ENCODE measurements at regions not wholly inside any gene's neighbourhood (a gene's known extent, or its start where the extent isn't known, plus 50 kb on each side); places are given as distances from the start of the nearest gene placed in this dataset.

DNA sequence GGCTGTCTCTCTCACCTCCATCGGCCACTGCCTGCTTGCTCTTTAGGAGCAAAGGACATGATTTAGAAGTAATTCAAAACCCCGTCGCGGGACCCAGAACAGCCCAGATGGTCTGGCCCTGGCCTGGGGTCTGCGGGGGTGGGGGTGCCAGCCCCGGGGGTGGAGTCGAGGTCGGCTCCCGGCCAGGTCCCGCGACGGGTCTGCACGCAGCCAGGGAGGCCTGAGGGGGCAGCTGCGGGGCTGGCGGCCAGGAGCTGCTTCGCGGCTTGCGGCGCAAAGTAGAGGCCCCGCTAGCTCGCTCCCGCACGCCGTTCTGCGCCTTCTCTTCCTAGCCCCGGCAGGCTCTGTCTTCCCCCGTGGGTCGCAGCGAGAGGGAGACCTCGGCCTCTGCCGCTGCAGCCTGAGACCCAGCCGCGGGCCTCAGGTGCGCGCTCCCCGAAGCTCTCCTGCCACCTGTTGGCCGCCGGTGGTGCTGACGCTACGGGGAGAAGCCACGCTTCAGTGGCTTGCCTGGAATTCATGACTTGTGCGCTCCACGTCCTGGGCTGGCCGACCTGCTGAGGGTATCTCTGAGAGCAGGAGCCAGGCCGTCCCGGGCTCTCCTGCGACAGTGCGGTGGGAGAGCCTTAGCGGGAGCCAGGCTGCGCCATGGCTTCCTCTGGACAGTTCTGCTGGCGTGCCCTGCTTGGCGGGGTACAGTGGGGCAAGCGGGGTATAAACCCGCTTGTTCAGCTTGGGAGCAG is 157.2 kb upstream of the PITX1 start:
- TF ChIP-seq, protein P1, sequence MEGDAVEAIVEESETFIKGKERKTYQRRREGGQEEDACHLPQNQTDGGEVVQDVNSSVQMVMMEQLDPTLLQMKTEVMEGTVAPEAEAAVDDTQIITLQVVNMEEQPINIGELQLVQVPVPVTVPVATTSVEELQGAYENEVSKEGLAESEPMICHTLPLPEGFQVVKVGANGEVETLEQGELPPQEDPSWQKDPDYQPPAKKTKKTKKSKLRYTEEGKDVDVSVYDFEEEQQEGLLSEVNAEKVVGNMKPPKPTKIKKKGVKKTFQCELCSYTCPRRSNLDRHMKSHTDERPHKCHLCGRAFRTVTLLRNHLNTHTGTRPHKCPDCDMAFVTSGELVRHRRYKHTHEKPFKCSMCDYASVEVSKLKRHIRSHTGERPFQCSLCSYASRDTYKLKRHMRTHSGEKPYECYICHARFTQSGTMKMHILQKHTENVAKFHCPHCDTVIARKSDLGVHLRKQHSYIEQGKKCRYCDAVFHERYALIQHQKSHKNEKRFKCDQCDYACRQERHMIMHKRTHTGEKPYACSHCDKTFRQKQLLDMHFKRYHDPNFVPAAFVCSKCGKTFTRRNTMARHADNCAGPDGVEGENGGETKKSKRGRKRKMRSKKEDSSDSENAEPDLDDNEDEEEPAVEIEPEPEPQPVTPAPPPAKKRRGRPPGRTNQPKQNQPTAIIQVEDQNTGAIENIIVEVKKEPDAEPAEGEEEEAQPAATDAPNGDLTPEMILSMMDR (conservative IDR thresholded peaks at IDR 0.05; ENCODE audit: low read depth, low read length), result peak; percentile 96
- no peak for TF ChIP-seq EZH2 (IDR thresholded peaks at IDR 0.05; ENCODE audit: borderline replicate concordance, low read depth, low read length, poor library complexity, severe bottlenecking)
- no TSS peak for BruUV-seq (replicated peaks)
- Histone ChIP-seq H3K9me3 (ENCODE audit: low read depth, low read length, poor library complexity, severe bottlenecking) (no peaks in the 10 kb centered on the region), H3K36me3 (ENCODE audit: insufficient read depth, low read length, poor library complexity, severe bottlenecking) (no peaks in the 10 kb centered on the region), H3K27me3 (replicated peaks; ENCODE audit: insufficient read depth, low read depth, low read length, poor library complexity) (peaks cover 57% of the 10 kb centered on the region), H3K27ac (ENCODE audit: low read depth, low read length, poor library complexity, severe bottlenecking) (no peak overlapping the region), H3K4me3 (ENCODE audit: low read depth, low read length, poor library complexity, severe bottlenecking) (peak overlapping the region; percentile 43), H3K4me1 (ENCODE audit: insufficient read depth, low read length, poor library complexity, severe bottlenecking) (no peaks in the 10 kb centered on the region)
- peak; percentile 82 for DNase-seq (ENCODE audit: low spot score)
- ChIA-PET POLR2A (ENCODE audit: low non-redundant PET) (no interaction called here), CTCF (interaction anchor here (0.6 kb wide), 1 partner anchor 13 kb away, joined by 3 read pairs; no protein-coding TSS in a partner anchor)
- intact Hi-C loops (cut with micrococcal nuclease; ENCODE audit: unreplicated experiment), result loop anchor here (5.0 to 10.0 kb wide), 2 partner anchors 276 to 454 kb away; partner anchors contain the start of gene CAMLG

DNA sequence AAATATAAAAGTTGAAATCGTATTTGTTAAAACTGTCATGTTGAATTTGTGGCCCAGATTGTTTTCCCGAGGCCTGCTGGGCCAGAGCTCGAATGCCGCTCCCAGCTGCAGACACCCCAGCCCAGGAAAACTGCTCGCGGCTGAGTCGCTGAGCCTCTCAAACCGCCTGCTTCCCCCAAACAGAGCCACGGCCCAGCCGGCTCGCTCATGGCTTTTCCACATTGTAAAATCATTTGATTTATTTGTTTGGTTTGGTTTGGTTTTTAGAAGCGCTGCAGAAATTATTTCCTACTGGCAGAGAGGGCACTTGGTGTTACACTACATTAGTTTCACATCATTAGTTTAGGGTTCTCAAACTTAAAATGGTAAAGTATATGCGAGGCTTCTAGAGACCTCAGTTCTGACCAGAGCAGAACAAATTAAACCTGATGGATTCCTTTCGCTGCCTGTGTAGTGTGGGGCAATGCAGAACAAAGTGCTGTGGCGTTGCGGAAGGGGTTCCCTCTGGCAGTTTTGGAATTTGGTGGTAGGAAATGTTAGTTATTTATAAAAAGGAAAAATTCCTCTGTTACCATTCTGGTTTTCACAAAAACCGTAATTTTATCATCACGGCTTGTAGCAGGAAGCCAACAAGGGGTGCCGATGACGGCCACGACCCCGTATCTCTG is 156.5 kb upstream of the PITX1 start:
- no peaks in the 10 kb centered on the region for H3K4me1 ChIP-seq (ENCODE audit: insufficient read depth, low read length, poor library complexity, severe bottlenecking)
- ChIA-PET POLR2A (ENCODE audit: low non-redundant PET) (no interaction called here), CTCF (interaction anchor here (0.6 kb wide), 1 partner anchor 14 kb away, joined by 3 read pairs; no protein-coding TSS in a partner anchor)
- intact Hi-C loops (cut with micrococcal nuclease; ENCODE audit: unreplicated experiment), result loop anchor here (5.0 to 10.0 kb wide), 2 partner anchors 276 to 453 kb away; partner anchors contain the start of gene CAMLG
- H3K9me3 ChIP-seq (ENCODE audit: low read depth, low read length, poor library complexity, severe bottlenecking), result no peaks in the 10 kb centered on the region
- DNase-seq (ENCODE audit: low spot score), result no peak
- H3K36me3 ChIP-seq (ENCODE audit: insufficient read depth, low read length, poor library complexity, severe bottlenecking), result no peaks in the 10 kb centered on the region
- TF ChIP-seq, protein P1 (conservative IDR thresholded peaks at IDR 0.05; ENCODE audit: low read depth, low read length), result no peak
- TF ChIP-seq EZH2 (IDR thresholded peaks at IDR 0.05; ENCODE audit: borderline replicate concordance, low read depth, low read length, poor library complexity, severe bottlenecking), result no peak
- peaks cover 57% of the 10 kb centered on the region for H3K27me3 ChIP-seq (replicated peaks; ENCODE audit: insufficient read depth, low read depth, low read length, poor library complexity)
- peak overlapping the region; percentile 43 for H3K4me3 ChIP-seq (ENCODE audit: low read depth, low read length, poor library complexity, severe bottlenecking)
- no TSS peak for BruUV-seq (replicated peaks)
- H3K27ac ChIP-seq (ENCODE audit: low read depth, low read length, poor library complexity, severe bottlenecking), result no peak overlapping the region

DNA sequence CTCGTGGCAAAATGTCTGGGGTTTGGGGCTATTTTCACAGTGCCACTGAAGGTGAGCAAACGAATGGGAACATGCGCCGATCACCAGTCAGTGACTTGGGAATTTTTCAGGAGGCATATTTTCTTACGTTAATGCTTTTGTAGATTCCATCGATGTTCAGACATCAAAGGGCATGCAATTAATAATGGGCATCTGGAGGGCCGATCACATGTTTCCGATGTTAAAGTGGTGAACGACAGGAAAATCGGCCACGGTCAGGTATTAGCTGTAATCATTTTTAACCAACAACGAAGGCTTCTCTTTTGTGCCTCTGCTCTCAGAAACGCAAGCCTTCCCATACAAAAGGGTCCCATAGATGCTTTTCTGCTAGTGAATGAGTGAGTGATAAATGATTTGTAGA is 155.0 kb upstream of the PITX1 start:
- Histone ChIP-seq H3K27ac (ENCODE audit: low read depth, low read length, poor library complexity, severe bottlenecking) (no peak overlapping the region), H3K9me3 (ENCODE audit: low read depth, low read length, poor library complexity, severe bottlenecking) (no peaks in the 10 kb centered on the region), H3K36me3 (ENCODE audit: insufficient read depth, low read length, poor library complexity, severe bottlenecking) (no peaks in the 10 kb centered on the region), H3K4me1 (ENCODE audit: insufficient read depth, low read length, poor library complexity, severe bottlenecking) (no peaks in the 10 kb centered on the region), H3K4me3 (ENCODE audit: low read depth, low read length, poor library complexity, severe bottlenecking) (no peak overlapping the region), H3K27me3 (replicated peaks; ENCODE audit: insufficient read depth, low read depth, low read length, poor library complexity) (peaks cover 46% of the 10 kb centered on the region)
- TF ChIP-seq, protein P1 (conservative IDR thresholded peaks at IDR 0.05; ENCODE audit: low read depth, low read length), result no peak
- BruUV-seq (replicated peaks), result no TSS peak
- no peak for DNase-seq (ENCODE audit: low spot score)
- ChIA-PET POLR2A (ENCODE audit: low non-redundant PET) (no interaction called here), CTCF (no interaction called here)
- intact Hi-C loops (cut with micrococcal nuclease; ENCODE audit: unreplicated experiment), result no loop called here
